HG03521 (cell line): ENCODE measurements at regions not wholly inside any gene's neighbourhood (a gene's known extent, or its start where the extent isn't known, plus 50 kb on each side); places are given as distances from the start of the nearest gene placed in this dataset.

ENCODE experiments used
- ATAC-seq: cut with Tn5 transposase; IDR thresholded peaks from one replicate; pipeline ENCODE4 v1.9.1; 2021; ENCODE audit warnings: mild to moderate bottlenecking, moderate library complexity; ENCODE audit not compliant: unreplicated experiment

DNA sequence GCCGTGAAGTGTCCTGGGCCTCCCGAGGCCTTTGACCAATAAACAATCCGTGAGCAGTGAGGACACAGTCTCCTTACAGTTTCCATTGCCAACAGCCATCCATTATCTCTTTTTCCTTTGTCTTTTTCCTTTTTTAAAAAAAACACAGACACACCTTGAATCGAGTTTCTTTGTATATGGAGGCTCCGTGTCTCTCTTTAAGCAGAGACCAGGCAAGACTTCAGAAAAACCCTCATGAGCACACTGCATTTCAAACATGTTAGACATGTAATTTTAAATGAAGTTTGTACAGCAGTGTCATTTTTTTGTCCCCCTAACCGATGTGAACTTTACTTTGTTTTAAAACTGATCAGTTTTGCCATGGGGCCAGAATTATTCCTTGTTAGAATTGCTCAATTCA lies 111.1 kb downstream of the SPTSSA start:
- ATAC-seq, result no peak

DNA sequence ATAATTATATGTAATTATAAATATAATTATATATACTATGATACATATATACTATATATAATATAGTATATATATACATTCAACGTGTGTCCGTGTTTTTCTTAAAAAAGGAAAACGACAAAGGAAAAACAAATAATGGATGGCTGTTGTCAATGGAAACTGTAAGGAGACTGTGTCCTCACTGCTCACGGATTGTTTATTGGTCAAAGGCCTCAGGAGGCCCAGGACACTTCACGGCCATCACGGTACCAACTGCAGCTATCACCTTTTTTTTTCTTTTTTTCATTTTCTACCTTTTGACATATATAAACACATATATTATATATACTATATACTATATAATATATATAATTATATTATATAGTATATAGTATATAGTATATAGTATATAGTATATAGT lies 113.4 kb downstream of the SPTSSA start:
- no peak for ATAC-seq

DNA sequence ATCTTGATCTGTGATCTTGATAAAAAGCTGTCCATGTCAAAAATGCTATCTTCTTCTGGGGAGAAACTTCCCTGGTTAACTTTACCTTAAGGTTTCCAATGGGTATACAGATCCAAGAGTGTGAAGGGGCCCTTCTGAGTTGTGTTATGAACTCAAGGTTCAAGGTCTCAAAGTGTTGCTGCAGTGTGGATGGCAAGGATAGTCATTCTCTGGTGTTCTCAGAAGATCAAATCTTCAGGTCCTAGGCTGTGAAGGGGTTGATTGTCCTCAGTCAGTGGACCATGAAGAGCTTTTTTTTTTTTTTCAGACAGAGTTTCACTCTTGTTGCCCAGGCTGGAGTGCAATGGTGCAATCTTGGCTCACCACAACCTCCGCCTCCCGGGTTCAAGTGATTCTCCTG lies 114.4 kb downstream of the SPTSSA start:
- ATAC-seq, result no peak

DNA sequence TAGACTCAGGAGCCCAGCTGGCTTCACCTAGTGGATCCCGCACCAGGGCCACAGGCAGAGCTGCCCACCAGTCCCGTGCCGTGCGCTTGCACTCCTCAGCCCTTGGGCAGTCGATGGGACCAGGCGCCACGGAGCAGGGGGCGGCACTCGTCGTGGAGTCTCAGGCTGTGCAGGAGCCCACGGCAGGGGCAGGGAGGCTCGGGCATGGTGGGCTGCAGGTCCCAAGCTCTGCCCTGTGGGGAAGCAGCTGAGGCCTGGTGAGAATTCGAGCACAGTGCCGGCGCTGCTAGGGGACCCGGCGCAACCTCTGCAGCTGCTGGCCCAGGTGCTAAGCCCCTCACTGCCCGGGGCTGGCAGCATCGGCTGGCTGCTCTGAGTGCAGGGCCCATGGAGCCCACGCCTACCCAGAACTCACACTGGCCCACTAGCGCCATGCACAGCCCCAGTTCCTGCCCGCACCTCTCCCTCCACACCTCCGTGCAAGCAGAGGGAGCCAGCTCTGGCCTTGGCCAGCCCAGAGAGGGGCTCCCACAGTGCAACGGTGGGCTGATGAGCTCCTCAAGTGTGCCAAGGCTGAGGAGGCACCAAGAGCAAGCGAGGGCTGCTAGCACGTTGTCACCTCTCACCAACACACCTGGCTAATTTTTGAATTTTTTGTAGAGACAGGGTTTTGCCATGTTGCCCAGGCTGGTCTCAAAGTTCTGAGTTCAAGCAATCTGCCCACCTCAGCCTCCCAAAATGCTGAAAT lies 116.1 kb downstream of the SPTSSA start:
- ATAC-seq, result no peak

DNA sequence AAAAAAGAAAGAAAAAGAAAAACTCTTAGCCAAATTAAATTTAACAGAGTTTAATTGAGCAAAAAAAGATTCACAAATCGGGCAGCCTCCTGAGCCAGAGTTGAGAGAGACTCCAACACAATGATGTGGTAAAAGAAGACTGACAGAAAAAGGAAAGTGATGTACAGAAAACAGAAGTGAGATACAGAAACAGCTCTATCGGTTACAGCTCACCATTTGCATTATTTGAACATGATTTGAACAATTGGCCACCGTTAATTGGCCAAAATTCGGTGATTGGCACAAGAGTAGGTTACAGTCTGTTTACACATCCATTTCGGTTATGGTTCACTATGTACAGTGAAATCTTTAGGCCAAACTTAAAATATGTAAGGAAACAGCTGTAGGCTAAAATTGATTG lies 117.7 kb downstream of the SPTSSA start:
- ATAC-seq, result no peak

DNA sequence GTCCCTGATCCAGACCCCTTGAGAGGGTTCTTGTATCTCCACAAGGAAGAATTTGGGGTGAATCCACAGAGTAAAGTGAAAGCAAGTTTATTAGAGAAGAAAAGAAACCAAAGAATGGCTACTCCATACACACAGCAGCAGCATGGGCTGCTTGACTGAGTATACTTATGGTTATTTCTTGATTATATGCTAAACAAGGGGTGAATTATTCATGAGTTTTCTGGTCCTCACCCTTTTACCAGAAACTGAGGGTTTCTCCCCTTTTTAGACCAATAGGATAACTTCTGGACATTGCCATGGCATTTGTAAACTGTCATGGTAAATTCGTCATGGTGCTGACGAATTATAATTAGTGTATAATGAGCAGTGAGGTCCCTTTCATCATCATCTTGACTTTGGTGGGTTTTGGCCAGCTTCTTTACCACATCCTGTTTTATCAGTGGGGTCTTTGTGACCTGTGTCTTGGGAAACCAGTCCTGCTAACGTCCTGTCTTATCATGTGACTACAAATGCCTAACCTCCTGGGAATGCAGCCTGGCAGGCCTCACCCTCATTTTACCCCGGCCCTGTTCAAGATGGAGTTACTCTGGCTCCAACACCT lies 121.9 kb downstream of the SPTSSA start:
- no peak for ATAC-seq

DNA sequence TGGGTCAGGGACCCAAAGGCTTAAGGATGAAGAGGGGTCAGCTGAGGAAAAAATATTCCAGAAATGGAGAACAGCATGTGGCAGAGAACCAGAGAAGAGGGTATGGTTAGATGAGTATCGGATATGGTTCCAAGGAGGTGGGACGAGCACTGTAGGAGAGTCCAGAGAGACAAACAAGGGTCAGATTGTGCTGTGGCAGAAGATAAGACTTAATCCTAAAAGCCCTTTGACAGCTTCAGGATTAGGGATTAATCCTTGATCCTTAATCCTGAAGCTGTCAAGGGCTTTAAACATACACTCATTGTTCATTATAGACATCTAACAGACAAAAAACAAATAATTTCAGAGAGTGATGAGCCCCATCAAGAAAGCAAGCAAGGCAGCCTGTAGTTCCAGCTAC lies 124.0 kb downstream of the SPTSSA start:
- no peak for ATAC-seq

DNA sequence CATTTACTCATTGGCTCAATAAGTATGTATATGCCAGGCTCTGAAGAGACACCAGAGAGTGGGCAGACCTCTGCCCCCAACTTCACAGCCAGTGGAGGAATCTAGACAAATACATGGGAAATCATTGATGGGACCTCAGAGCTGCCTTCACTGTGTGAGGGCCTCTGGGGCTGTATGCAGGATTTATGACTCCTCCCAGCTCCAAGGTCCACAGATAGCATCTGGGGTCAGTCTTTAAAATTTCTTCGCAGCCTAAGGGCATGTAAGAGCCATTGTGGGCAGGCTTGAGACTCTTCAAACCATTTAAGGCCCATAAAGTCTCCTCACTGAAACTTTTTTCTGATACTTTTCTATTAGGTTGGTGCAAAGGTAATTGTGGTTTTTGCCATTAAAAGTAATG lies 125.5 kb downstream of the SPTSSA start:
- no peak for ATAC-seq

DNA sequence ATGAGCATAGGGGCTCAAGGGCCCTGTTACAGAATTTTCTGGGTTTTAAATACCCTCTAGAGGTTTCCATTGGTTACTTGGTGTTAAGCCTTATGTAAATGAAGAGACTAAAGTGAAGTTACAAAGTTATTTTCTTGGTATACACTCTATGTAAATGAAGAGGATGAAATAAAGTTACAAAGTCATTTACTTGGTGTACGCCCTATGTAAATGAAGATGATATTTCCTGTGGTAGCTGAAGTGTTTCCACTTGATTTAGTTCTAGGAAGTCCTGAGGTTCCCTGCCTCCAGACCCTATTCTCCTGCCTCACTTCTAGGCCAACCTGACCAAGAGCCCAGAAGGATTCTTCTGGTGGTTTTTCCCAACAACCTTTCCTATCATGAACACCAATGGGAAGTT lies 126.1 kb downstream of the SPTSSA start:
- no peak for ATAC-seq

DNA sequence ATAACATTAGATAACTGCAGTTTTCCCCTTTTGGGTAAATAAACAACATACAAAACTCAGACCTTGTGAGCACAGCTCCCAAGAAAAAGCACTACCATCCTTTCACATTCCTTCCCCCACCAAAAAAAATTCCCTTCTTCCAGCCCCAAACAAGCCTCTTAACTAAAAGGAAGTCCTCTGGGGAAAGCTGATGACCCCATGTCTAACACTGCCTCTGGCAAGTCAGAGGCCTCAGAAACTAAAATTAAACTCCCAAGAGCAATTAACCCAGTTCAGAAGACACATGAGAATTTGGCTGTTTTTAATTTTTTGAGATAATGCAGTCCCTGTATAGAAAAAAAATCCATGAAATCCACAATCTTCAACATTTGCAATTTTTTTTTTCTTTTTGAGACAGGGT lies 127.7 kb downstream of the SPTSSA start:
- no peak for ATAC-seq

DNA sequence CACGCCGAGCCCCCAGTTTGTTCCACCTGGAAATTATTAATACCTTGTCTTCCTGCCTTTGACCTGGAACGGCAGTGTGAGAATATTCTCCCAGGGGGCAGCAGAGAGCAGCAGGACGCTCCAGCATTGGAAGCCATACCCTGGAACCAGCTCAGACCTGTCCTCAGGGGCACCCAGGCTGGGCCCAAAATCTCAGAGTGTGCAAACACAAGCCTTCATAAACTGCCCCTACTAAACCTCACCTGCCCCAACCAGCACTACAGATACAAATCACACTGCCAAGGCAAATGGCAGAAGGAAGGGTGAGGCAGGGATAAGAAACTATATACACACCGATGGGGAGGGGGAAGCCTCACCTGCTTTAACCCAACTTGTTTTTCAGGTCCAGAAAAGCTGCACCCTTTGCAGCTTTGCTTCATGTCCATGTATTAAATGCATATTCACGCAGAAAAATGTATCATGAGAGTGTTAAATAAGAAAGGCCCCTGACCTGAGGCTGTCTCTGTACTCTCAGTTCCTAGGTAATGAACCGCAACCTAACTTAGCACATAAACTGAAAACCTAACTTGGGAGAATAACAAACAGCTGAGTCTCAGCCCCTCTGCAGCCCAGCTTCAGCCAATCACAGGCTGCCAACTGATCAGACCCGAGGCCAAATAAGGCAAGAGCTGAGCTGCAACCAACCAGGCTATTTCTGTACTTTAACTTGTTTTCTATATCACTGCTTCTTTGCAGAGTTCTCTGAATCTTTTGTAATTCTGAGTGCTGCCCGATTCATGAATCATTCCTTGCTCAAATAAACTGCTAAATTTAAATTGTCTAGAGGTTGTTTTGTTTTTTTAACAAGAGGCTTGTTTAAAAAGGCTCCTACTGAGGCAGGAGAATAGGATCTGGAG lies 130.1 kb downstream of the SPTSSA start:
- peak; percentile 90 for ATAC-seq

DNA sequence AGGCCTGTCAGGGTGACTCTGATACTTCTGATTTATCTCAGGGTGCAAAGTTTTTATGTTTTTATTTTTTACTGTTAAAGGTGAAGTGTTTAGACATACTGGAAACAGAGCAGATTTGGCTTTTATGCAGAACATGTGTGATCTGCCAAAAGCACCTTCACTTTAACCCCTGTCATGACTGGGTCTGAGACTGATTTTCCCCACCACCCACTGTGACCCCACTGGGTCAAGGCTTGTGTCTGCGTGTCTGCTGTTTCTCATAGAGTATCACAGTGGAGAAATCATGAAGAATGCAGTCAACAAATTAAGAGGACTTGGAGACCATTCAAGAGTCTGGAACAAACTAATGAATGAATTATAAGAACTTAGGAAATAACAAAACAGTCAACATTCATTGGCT lies 131.2 kb downstream of the SPTSSA start:
- ATAC-seq, result no peak

DNA sequence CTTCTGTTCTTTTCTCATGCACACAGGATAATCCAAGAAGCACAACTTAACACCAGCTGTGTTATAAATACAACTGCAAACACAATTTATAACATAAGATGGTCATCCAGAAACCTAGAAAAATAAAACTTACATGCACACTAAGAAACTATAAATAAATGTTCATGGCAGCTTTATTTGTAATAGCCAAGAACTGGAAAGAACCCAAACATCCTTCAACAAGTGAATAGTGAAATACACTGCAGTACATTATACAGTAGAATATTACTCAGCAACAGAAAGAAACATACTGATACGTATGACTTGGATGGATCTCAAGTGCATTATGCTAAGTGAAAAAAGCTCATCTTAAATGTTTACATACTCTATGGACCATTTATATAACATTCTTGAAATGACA lies 132.7 kb downstream of the SPTSSA start:
- ATAC-seq, result no peak

DNA sequence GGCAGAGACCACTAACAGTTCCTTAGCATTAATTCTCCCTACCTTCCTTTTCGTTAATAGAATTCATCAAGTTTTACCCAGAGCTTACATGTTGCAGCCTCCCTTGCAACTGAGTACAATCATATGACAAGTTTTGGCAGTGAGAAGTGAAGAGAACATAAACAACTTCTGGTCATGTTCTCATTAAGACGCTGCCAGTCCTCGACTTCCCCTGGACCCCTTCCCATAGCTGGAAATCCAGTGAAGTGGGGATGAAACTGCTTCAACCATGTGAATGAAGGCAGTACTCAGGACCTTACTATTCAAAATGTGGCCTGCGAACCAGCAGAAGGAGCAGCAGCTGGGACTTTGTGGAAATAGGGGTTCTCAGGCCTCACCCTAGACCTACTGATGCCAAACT lies 133.9 kb downstream of the SPTSSA start:
- no peak for ATAC-seq

DNA sequence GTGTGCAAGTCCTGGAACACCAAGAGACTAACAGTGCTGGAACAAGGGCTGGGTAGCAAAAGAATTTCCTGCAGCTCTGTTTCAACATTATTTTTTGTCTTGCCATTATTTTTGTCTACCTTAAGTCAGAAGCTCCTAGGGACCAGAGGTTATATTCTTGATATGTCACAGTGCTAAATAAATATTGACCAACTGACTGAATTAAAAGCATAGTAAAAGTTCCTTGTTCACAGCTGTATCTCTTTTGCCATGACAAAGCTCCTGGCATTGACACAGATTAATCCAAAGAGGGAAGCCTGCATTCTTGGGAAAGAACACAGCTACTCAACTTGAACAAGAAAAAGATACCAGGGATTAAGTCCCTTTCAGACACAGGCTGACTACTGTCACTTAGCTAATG lies 136.5 kb downstream of the SPTSSA start:
- ATAC-seq, result no peak

DNA sequence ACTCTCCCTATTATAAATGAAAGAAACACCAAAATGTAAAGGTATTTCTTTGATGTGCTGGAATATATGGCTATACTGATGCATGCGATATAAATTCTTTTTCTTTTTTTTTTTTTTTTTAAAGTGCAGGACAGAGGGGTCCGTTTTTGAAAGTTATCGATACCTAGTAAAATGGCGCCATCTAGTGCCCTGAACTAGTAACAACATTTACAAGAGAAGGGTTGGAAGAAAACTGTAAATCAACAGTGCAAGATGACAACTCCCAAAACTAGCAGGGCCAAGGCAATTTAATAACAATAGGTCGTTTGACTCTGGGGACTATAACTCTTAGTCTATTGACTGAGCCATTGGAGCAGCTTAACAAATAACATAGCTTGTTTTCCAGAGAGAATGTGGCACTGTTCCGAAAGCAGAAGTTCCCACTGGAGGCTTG lies 137.7 kb downstream of the SPTSSA start:
- ATAC-seq, result no peak

DNA sequence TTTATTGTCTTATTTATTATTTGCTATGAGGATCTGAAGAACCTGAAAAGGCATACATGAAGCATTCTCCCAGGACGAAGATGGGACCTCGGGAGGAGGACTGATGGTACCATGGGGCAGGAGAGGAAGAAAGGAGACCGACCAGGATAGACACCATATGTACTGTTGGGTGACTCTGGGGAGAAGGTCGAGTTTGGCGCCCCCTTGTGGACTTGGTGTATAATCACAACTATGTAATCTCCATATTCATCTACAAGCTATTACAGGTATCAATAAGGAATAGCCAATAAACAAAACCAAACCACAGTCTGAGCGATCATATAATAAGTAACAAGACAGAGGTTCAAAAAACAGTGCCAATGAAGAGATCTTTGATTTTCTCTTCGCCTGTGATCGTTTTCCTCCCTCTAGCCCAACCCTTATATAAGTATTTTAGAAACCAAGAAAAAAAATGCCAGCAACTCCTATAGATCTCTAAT lies 139.1 kb downstream of the SPTSSA start:
- ATAC-seq, result peak; percentile 44

DNA sequence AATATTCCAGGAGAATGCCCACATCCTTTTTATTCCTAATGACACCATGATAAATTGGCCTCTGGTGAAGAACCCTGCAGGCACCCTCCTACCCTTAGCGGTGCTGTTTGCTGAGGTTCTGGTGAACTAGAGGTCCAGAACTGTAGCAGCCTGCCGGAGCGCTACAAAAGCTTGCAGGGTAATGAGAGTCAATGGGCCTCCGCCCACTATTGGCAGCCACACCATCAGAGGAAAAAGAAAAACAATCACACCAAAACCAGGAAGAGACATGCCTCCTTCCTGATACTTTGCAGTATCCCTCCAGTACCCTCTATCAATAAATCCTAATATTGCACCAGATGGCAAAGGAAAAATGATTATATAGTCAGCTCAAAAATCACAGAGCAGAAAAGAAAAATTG lies 142.9 kb downstream of the SPTSSA start:
- ATAC-seq, result no peak

DNA sequence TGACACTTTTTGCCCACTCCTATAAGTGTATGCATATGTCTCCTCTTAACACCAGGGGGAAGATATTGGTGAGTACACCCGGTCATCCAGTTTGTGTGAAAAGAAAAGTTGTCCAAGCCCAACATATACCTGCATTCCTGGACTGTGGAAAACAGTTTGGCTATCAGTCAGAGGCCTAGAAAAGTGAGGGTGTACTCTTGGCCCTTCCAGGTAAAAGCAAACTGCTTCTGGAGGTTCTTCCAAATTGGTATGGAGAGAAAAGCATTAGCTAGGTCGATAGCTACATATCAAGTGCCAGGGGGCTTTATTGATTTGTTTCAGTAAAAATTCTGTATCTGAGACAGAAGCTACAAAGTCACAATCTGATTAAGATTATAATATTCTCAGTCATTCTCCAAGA lies 144.0 kb downstream of the SPTSSA start:
- no peak for ATAC-seq

DNA sequence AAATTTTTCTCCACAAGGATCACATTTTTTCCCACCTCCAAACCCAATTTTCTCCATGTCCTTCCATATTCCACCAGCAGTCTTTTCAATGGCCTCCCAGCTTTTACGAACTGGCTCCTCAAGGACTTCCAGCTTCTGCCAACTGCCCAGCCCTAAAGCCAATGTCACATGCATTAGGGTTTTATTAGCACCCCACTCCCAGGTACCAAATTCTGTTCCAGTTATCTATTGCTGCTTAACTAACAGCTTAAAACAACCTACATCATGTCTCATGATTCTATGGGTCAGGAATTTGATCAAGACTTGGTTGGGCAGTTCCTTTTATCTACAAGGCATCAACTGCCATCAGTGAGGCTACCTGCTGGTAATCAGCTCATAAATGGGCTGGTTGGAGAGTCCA lies 151.3 kb downstream of the SPTSSA start:
- ATAC-seq, result no peak

DNA sequence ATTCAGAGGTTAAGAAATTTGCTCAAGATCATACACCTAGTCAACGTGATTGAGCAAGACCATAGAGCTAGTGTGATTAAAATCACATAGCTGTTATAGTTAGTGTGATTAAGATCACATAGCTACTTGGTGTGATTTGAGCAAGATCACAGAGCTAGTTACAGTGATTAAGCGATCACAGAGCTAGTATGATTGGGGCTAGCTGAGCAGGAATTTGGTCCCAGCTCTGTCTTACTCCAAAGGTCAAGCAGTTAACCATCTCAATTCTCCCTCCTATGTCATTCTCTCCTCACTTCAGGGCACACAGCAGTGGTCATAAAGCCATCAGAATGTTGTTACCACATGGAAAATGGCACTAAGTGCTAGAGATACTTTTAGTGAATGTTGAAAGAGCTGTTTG lies 158.2 kb downstream of the SPTSSA start:
- ATAC-seq, result no peak

DNA sequence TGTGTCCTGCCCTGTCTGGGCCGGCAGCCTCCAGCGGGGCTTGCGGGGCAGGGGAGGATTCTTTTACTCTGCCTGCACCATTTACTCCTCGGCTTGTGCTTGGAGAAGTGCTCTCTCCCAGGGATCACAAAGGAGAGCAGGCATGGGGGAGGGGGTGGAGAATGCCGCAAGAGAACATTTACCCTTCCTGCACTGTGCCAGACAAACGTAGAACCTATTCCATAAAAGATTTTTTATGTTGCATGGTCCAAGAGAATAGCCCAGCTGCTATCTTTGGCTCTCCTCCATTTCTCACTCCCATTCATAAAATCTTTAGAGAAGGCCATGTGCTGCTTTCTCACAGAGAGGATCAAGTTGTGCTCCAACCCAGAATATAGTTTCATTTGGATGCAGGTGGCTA lies 159.4 kb downstream of the SPTSSA start:
- ATAC-seq, result no peak
